Activated CD4-positive, alpha-beta T cell treated with anti-CD3 and anti-CD28 coated beads, Interleukin-2, amount 50 U/mL, for 4 hours (primary cell): ENCODE measurements at regions not wholly inside any gene's neighbourhood (a gene's known extent, or its start where the extent isn't known, plus 50 kb on each side); places are given as distances from the start of the nearest gene placed in this dataset.
"Not testable (repeated sequence)": the region's sequence is repeated elsewhere in the genome, so short reads cannot be mapped to it uniquely, and the experiment has no call there.

Experiments used
- DNase-seq, 2 experiments: peaks; one replicate each; pipeline ENCODE4 v3.0.0-alpha.2; 2020

GRCh38 chr5:42089705-42090104 is 164.6 kb downstream of the FBXO4 start:
- no peak for DNase-seq

GRCh38 chr5:42090162-42090561 is 165.1 kb downstream of the FBXO4 start:
- no peak for DNase-seq

- not testable (repeated sequence) for DNase-seq
Measured at GRCh38 chr5:42099846-42100245, 174.8 kb downstream of the FBXO4 start.

GRCh38 chr5:42108468-42108867 is 183.4 kb downstream of the FBXO4 start:
- DNase-seq = no peak

GRCh38 chr5:42109006-42109572 is 184.0 kb downstream of the FBXO4 start:
- no peak for DNase-seq

- not testable (repeated sequence) for DNase-seq
Measured at GRCh38 chr5:42115721-42116120, 190.6 kb downstream of the FBXO4 start.

- no peak for DNase-seq
Measured at GRCh38 chr5:42120070-42120469, 195.0 kb downstream of the FBXO4 start.

- DNase-seq = no peak
Measured at GRCh38 chr5:42121401-42121800, 196.3 kb downstream of the FBXO4 start.

GRCh38 chr5:42131081-42131480 is 206.0 kb downstream of the FBXO4 start:
- DNase-seq = no peak

- DNase-seq = no peak
Measured at GRCh38 chr5:42143361-42143760, 218.3 kb downstream of the FBXO4 start.

- no peak for DNase-seq
Measured at GRCh38 chr5:42148813-42149212, 223.7 kb downstream of the FBXO4 start.

- no peak for DNase-seq
Measured at GRCh38 chr5:42157215-42157614, 232.1 kb downstream of the FBXO4 start.

- no peak for DNase-seq
Measured at GRCh38 chr5:42163083-42163482, 238.0 kb downstream of the FBXO4 start.

- no peak for DNase-seq
Measured at GRCh38 chr5:42168091-42168670, 243.1 kb downstream of the FBXO4 start.

GRCh38 chr5:42176118-42176517 is 247.1 kb upstream of the GHR start:
- DNase-seq = not testable (repeated sequence)

- DNase-seq = not testable (repeated sequence)
Measured at GRCh38 chr5:42179843-42180242, 243.4 kb upstream of the GHR start.

GRCh38 chr5:42216904-42217303 is 206.3 kb upstream of the GHR start:
- DNase-seq = no peak

GRCh38 chr5:42217791-42218190 is 205.4 kb upstream of the GHR start:
- DNase-seq = no peak

- no peak for DNase-seq
Measured at GRCh38 chr5:42225009-42225408, 198.2 kb upstream of the GHR start.

- no peak for DNase-seq
Measured at GRCh38 chr5:42228279-42228678, 195.0 kb upstream of the GHR start.

- DNase-seq = no peak
Measured at GRCh38 chr5:42230839-42231238, 192.4 kb upstream of the GHR start.

GRCh38 chr5:42235241-42235640 is 188.0 kb upstream of the GHR start:
- DNase-seq = no peak

GRCh38 chr5:42235837-42236236 is 187.4 kb upstream of the GHR start:
- no peak for DNase-seq

GRCh38 chr5:42241636-42242035 is 181.6 kb upstream of the GHR start:
- DNase-seq = no peak

- no peak for DNase-seq
Measured at GRCh38 chr5:42242210-42242609, 181.0 kb upstream of the GHR start.
